SU-DHL-6 (cell line): ENCODE measurements at regions not wholly inside any gene's neighbourhood (a gene's known extent, or its start where the extent isn't known, plus 50 kb on each side); places are given as distances from the start of the nearest gene placed in this dataset.
"Not testable (repeated sequence)": the region's sequence is repeated elsewhere in the genome, so short reads cannot be mapped to it uniquely, and the experiment has no call there.

ENCODE experiments used
- H2AFZ ChIP-seq: fragments of 200-600 bp; sonication (generic); 2 replicates; pipeline ENCODE4 v1.6.1; 2014; ENCODE audit warnings: low read depth, mild to moderate bottlenecking, moderate library complexity, mixed read lengths, antibody characterized with exemption, low read length; ENCODE audit not compliant: severe bottlenecking
- H3F3A ChIP-seq: fragments of 200-600 bp; shearing (Covaris generic); 2 replicates; pipeline ENCODE4 v1.6.0; 2016; ENCODE audit warnings: antibody characterized with exemption, mild to moderate bottlenecking; ENCODE audit not compliant: insufficient read depth
- H3K27ac ChIP-seq: fragments of 200-600 bp; sonication (generic); 2 replicates; pipeline ENCODE4 v1.5.1; 2016; ENCODE audit warnings: low read depth, mild to moderate bottlenecking, low read length, moderate library complexity, mixed read lengths
- H3K27me3 ChIP-seq: fragments of 200-600 bp; sonication (generic), shearing (Covaris generic); 2 replicates; pipeline ENCODE4 v1.6.0; 2014; ENCODE audit warnings: mild to moderate bottlenecking, low read length
- H3K36me3 ChIP-seq: fragments of 200-600 bp; sonication (generic); 2 replicates; pipeline ENCODE4 v1.6.1; 2014; ENCODE audit warnings: mild to moderate bottlenecking, low read length, mixed read lengths
- H3K4me2 ChIP-seq: fragments of 300-600, 200-600 bp; shearing (Covaris generic), sonication (generic); 2 replicates; pipeline ENCODE4 v1.6.0; 2014; ENCODE audit warnings: low read length, low read depth, mild to moderate bottlenecking; ENCODE audit not compliant: poor library complexity, severe bottlenecking
- H3K4me3 ChIP-seq: fragments of 200-600 bp; sonication (generic); 2 replicates; pipeline ENCODE4 v1.5.1; 2014; ENCODE audit warnings: antibody characterized with exemption, low read length, mild to moderate bottlenecking, mixed read lengths; ENCODE audit not compliant: insufficient read depth, poor library complexity, severe bottlenecking
- H3K79me2 ChIP-seq: fragments of 200-600 bp; sonication (generic); 2 replicates; pipeline ENCODE4 v1.6.1; 2014; ENCODE audit warnings: mild to moderate bottlenecking, low read length, moderate library complexity; ENCODE audit not compliant: insufficient read depth
- H3K9ac ChIP-seq: fragments of 200-600 bp; sonication (generic); 2 replicates; pipeline ENCODE4 v1.7.0; 2014; ENCODE audit warnings: mild to moderate bottlenecking, low read length
- H3K9me2 ChIP-seq: fragments of 200-600 bp; sonication (generic); replicated peaks from 2 replicates; pipeline ENCODE4 v1.6.1; 2014; ENCODE audit warnings: low read length; ENCODE audit not compliant: insufficient read depth
- H3K9me3 ChIP-seq: fragments of 200-600 bp; sonication (generic); 2 replicates; pipeline ENCODE4 v1.6.1; 2014; ENCODE audit warnings: low read length, mixed read lengths; ENCODE audit not compliant: insufficient read depth
- H4K20me1 ChIP-seq: fragments of 200-600 bp; sonication (generic); 2 replicates; pipeline ENCODE4 v1.6.1; 2014; ENCODE audit warnings: low read depth, mild to moderate bottlenecking, antibody characterized with exemption, low read length, moderate library complexity, mixed read lengths
- CTCF ChIP-seq: fragments of 200-600 bp; sonication (generic); IDR thresholded peaks from one replicate; pipeline ENCODE4 v1.5.1; 2017; ENCODE audit warnings: antibody characterized with exemption, mild to moderate bottlenecking, low read length, moderate library complexity; ENCODE audit not compliant: insufficient read depth, poor library complexity, severe bottlenecking
- EZH2phosphoT487 ChIP-seq: fragments of 200-600 bp; sonication (generic), shearing (Covaris generic); conservative IDR thresholded peaks from 2 replicates; pipeline ENCODE4 v1.6.1; 2018; ENCODE audit warnings: mild to moderate bottlenecking, antibody characterized with exemption, low read length, moderate library complexity, mixed read lengths

DNA sequence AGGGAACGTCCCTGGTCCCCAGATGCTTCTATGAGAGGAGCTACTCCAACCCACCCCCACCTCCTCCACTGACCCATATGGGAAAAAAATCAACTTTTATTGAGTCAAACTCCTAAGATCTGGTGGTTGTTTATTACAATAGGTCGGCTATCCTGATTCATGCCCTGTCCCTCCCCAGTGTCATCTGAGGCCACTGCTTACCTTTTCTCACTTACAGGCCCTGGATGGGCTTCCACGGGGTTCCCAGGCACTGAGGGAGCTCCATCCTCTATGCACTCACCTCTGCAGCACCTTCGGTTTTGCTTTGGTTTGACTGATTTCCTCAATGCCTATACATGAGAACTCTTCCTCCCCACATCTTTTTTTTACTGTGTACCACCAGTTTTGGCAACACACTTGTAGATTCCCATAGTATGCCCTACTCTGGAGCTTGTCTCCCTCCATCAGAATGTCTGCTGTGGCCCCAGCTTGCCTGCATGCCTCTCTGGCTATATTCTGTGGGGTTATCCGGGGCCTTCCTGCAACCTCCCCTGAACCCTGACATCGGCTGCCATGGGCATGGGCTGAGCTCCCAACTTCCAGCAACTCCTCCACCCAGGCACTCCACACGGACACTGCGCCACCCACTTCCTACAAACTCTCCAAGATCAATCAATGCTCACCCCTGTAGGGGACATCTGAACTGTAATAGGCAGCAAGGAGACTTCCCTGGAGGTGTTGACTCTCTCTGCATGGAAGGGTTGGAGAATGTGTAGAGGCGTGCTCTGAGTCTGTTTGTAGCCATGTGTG is 236.1 kb downstream of the VAPA start:
- H3K79me2 ChIP-seq: no peaks in the 10 kb centered on the region
- no peak overlapping the region for H3K9ac ChIP-seq
- no peak for TF ChIP-seq EZH2phosphoT487
- no peak for TF ChIP-seq CTCF
- H2AFZ ChIP-seq: no peak overlapping the region
- no peaks in the 10 kb centered on the region for H4K20me1 ChIP-seq
- H3F3A ChIP-seq: no peaks in the 10 kb centered on the region
- H3K36me3 ChIP-seq: no peaks in the 10 kb centered on the region
- H3K4me2 ChIP-seq: no peak overlapping the region
- no peaks in the 10 kb centered on the region for H3K9me2 ChIP-seq
- no peaks in the 10 kb centered on the region for H3K27me3 ChIP-seq
- no peaks in the 10 kb centered on the region for H3K9me3 ChIP-seq
- H3K27ac ChIP-seq: no peak overlapping the region
- H3K4me3 ChIP-seq: no peak overlapping the region

GRCh38 chr18:10150576-10150975 is 236.8 kb downstream of the VAPA start:
- not testable (repeated sequence) for H3K9me3 ChIP-seq, H4K20me1 ChIP-seq, H3F3A ChIP-seq, H3K4me2 ChIP-seq, H3K4me3 ChIP-seq, H3K27ac ChIP-seq, H3K9ac ChIP-seq, H3K36me3 ChIP-seq, H3K9me2 ChIP-seq, H3K79me2 ChIP-seq, H3K27me3 ChIP-seq, H2AFZ ChIP-seq

DNA sequence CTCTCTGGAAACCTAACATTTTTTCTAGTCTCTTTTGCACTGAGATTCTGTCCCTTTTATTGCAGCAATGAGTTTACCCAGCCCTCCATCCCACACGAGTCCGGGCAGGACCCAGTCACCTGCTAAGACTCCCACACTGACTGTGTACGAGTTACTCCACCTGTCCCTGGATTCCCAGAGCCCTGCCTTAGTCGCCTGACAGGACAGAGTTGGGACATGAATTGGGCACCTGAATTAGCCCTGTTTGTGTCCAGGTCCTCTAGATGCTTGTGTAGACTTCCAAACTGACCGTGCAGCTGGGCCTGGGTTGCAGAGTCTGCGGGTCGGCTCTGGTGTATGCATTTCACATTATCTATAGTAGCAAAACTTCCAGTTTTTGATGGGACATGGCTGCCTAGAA is 238.7 kb downstream of the VAPA start:
- Histone ChIP-seq H2AFZ (no peak overlapping the region), H3K9me2 (no peaks in the 10 kb centered on the region), H3K4me3 (no peak overlapping the region), H4K20me1 (no peaks in the 10 kb centered on the region), H3F3A (no peaks in the 10 kb centered on the region), H3K36me3 (no peaks in the 10 kb centered on the region), H3K4me2 (no peak overlapping the region), H3K27ac (no peak overlapping the region), H3K79me2 (no peaks in the 10 kb centered on the region), H3K9me3 (no peaks in the 10 kb centered on the region), H3K27me3 (no peaks in the 10 kb centered on the region; the same call in 1 of the 2 replicates), H3K9ac (no peak overlapping the region)
- TF ChIP-seq EZH2phosphoT487 (no peak), CTCF (no peak)

DNA sequence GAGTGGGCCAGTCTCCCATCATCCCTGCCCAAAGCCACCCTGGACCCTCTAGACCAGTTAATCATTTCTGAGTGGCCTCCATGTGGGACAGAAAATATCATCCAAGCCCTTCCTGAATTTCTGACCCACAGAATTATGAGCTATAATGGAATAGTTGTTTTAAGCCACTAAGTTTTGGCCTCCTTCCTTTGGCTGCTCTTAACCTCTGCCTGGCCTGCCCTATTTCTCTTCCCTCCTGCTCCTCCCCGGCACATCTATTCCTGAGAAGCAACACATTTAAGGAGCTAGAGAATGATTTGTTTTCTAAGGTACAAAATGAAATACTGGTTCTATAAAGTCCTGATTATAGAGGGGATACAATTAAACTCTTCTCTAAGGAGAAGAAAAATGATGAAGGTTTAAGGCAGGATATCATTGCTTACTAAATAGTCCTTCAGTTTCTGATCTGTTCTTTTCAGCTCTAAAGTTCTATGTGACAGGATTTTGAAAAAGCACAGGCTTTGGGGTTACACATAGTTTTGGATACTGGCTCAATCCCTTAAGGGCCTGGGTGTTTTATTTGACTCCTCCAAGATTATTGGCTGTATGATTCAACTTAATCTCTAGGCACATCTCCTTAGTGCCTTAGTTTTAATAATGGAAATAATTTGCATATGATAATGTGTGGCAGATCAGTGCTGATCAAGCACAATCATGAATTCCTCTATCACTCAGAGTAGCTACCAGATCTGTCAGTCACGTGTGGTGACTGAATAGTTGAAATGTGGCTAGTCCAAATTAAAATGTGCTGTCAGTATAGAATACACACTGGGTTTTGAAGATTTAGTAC is 240.3 kb downstream of the VAPA start:
- Histone ChIP-seq H4K20me1 (no peaks in the 10 kb centered on the region), H3K9ac (no peak overlapping the region), H3K9me2 (no peaks in the 10 kb centered on the region), H3K4me3 (no peak overlapping the region), H3K27me3 (no peaks in the 10 kb centered on the region; the same call in 1 of the 2 replicates), H3K36me3 (no peaks in the 10 kb centered on the region), H3F3A (no peaks in the 10 kb centered on the region), H3K27ac (no peak overlapping the region), H2AFZ (no peak overlapping the region), H3K9me3 (no peaks in the 10 kb centered on the region), H3K79me2 (no peaks in the 10 kb centered on the region), H3K4me2 (no peak overlapping the region)
- TF ChIP-seq CTCF (no peak), EZH2phosphoT487 (no peak)
